Activated CD4-positive, alpha-beta T cell treated with anti-CD3 and anti-CD28 coated beads, Interleukin-2, amount 50 U/mL, for 48 hours (primary cell): ENCODE measurements at regions not wholly inside any gene's neighbourhood (a gene's known extent, or its start where the extent isn't known, plus 50 kb on each side); places are given as distances from the start of the nearest gene placed in this dataset.
"Not testable (repeated sequence)": the region's sequence is repeated elsewhere in the genome, so short reads cannot be mapped to it uniquely, and the experiment has no call there.

Experiments
- DNase-seq, 2 experiments: peaks; one replicate each; pipeline ENCODE4 v3.0.0-alpha.2; 2020

DNA sequence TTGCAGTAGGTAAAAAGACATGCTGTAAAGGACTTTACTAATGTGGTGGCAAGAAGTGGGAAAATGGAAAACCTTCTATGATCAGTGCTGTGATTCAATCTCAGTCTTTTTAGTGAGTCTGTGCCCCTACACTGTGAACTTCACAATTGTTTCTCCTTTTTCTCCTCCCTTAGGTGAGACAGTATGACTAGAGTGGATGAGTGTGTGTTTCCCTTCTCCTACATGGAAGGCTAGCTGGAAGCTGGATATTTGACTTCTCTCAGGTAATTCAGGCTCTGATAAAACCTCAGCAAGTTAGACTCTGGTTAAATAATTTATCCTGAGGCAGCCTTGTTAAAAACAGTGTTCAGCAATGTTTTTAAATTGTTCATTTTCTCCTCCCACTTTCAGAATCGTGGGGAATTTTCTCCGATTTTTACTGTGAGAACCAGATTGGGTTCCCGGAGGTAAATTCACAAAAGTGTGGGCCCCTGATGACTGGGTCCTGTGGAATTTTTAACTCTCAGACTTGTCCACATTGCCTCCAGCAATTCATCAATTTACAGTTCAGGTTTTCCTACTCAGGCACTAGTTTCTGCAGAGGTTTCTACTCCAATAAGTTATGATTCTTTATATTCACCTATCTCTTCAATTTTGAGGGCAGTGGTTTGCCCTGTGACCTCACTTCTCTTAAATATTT is 149.1 kb upstream of the PIK3R1 start:
- no peak for DNase-seq

DNA sequence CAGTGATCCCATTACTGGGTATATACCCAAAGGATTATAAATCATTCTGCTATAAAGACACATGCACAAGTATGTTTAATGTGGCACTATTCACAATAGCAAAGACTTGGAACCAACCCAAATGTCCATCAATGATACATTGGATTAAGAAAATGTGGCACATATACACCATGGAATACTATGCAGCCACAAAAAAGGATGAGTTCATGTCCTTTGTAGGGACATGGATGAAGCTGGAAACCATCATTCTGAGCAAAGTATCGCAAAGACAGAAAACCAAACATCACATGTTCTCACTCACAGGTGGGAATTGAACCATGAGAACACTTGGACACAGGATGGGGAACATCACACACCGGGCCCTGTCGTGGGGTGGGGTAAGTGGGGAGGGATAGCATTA is 150.2 kb upstream of the PIK3R1 start:
- DNase-seq = not testable (repeated sequence)

GRCh38 chr5:68060382-68060781 is 155.2 kb upstream of the PIK3R1 start:
- DNase-seq = no peak

- DNase-seq = no peak
These were observed 158.4 kb upstream of the PIK3R1 start for GRCh38 chr5:68057191-68057590.

- no peak for DNase-seq
These were observed 159.9 kb upstream of the PIK3R1 start for GRCh38 chr5:68055686-68056085.

DNA sequence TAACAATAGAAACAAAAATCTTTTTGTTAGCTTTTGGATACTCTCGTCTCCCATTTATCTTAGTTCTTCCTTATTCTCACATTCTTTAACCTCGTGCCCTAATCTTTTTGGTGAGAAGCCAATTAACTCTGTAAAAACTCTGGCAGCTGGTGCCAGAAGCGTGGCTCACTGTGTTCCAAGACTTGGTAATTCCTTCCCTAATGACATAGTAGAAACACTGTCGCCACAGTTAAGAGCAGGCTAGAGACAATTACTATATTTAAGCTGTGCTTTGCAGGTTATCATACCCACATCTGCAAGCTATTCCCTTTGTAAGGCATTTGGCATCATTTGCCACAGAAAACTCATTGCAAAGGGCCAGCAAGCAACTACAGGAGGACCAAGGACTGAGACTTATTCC is 160.9 kb upstream of the PIK3R1 start:
- DNase-seq = no peak

DNA sequence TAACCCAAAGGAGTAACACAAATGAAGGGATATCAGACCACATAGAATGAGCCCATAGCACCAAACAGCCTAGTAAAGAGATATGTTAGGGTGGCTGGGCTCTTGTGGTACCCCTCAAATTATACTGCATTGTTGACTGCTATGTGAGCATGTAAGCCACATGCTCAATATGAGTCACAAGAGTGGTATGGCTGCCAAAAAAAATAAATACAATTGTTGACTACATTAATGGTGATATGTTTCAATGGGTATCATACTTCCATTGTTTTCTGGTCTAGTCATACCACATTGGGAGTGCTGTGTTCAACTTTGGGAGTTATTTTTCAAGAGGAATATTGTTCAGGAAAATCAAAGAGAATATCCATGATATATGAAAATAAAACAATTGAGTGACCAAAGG is 162.4 kb upstream of the PIK3R1 start:
- DNase-seq = no peak

GRCh38 chr5:68049053-68049713 is 166.4 kb upstream of the PIK3R1 start:
- no peak for DNase-seq

- no peak for DNase-seq
These were observed 167.0 kb upstream of the PIK3R1 start for GRCh38 chr5:68048516-68048915.

GRCh38 chr5:68048054-68048453 is 167.5 kb upstream of the PIK3R1 start:
- DNase-seq = not testable (repeated sequence)

DNA sequence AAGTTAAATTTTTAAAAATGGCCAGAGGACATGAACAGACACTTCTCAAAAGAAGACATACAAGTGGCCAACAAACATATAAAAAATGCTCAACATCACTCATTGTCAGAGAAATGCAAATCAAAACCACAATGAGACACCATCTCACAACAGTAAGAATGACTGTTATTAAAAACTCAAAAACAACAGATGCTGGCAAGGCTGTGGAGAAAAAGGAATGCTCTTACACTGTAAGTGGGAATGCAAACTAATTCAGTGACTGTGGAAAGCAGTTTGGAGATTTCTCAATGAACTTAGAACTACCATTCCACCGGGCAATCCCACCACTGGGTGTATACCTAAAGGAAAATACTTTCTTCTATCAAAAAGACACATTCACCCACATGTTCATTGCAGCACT is 168.5 kb upstream of the PIK3R1 start:
- no peak for DNase-seq

- no peak for DNase-seq
These were observed 169.1 kb upstream of the PIK3R1 start for GRCh38 chr5:68046445-68046844.

GRCh38 chr5:68041293-68041692 is 174.3 kb upstream of the PIK3R1 start:
- DNase-seq = no peak

DNA sequence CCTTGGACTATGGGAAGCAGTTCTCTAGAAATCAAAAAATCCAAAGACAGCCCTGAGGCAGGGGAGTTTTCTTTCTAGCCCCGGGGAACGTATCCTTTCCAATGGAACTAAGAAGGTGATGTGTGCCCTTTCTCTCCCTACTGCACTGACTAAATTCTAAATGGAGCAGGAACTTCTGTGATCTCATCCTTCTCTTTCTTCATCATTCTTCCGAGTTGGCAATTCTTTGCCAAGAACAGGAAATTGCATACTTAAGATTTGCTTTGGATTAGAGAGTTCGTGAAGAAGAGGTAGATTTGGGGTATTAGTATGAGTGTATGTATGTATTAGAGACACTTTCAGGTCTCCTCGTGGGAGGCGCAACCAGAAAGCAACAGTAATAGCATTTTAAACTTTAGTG is 178.0 kb upstream of the PIK3R1 start:
- DNase-seq = no peak

- no peak for DNase-seq
These were observed 181.5 kb upstream of the PIK3R1 start for GRCh38 chr5:68033961-68034571.

DNA sequence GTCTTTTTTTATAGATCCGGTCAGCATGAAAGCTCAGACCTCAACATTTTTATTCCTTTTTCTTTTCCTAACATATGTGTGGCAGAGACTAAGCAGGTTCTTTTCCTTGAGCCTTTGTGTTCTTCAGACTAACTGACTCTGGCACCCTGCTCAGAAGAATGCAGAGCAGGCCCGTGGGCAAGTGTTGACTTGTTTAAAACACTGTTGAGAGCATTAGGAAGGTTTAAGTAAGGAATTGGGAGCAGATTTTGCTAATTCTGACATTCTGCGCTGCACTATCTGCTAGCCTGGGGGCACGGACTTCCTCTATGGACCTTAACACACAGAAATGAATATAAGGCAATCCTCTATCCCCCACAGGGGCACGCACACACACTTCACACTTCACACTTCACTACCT is 182.5 kb upstream of the PIK3R1 start:
- DNase-seq = no peak

- no peak for DNase-seq
These were observed 183.3 kb upstream of the PIK3R1 start for GRCh38 chr5:68032216-68032762.

DNA sequence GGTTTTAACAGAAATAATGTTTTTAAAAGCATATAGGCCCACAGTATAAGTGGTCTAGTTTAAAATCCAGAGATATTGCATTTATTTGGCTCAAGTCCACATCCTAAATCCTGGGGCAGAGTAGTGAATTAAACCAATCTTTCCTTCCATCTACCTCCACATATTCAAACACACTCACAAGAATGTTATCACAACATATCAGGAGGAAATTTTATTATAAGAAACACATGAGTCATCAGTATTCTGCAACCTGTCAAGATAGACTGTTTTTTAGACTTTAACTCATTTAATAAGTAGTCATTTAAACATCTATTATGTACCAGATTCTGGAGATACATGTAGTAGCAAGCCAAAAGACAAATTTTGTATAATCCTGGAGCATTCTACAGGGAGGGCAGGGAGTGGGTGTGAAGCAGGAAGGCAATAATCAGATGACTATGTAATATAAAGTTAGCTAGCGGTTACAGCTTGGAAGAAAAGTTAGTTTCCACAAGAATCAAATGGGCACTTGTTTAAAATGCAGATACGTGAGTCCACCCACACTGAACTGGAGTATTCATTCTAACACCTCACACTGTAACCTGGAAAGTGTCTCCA is 187.3 kb upstream of the PIK3R1 start:
- no peak for DNase-seq

DNA sequence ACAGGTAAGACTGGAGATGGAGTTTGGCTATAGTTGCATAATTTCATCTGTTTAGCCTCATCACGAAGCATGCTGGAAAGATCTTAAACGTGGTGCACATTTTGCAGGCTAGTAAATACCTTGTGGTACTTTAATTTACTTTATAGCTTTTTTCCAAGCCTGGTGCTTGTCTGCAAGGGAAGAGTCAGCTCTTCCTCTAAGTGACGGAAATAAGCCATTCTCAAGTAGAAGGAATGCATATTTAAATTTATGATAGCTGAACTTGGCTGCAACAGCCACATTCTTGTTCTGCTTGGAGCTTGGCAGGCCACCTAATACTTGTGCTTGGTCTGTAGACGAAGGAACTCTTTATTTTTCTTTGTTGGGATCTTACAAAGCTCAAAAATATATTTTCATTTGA is 188.0 kb upstream of the PIK3R1 start:
- DNase-seq = no peak

- no peak for DNase-seq
These were observed 189.3 kb upstream of the PIK3R1 start for GRCh38 chr5:68026092-68026885.

GRCh38 chr5:68024426-68024825 is 191.1 kb upstream of the PIK3R1 start:
- no peak for DNase-seq

DNA sequence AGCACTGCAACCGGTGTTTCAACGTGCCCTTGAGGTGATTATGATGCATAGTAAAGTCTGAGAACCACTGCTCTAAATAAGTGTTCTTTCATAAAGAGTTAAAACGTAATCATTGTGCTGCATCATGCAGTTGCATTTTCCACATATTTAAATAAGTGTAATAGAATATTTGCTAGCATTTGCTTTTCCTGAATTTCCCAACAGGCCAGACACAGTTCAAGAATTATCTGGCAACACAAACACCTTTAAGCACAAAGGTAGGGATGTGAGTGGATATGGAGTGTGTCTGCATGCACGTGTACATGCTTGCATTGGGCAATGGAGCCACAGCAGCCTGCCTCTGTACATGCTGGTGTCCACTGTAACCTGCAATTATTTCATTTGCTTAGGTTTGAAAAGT is 193.6 kb upstream of the PIK3R1 start:
- no peak for DNase-seq

DNA sequence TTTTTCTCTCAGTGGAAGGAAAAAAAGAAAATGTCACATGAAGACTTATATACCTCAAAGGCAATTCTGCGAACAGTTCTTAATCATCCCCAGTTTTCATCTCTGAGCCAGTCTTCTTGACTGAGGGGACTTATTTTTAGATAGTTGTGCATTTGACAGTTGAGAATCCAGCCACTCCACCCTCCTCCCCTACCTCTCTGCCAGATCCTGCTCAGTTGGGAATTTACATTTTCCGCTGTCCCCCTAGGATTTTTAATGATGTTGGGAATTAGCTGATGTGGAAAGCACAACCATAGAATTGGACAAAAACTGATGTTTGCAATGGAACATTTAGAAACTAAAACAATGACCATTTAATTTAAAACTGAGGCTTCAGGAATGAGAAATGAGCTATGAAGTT is 194.3 kb upstream of the PIK3R1 start:
- DNase-seq = no peak
